LNCAP (cell line): ENCODE measurements at regions not wholly inside any gene's neighbourhood (a gene's known extent, or its start where the extent isn't known, plus 50 kb on each side); places are given as distances from the start of the nearest gene placed in this dataset.

Experiments used
- TF ChIP-seq, protein P1 (sequence below): fragments of 450-650 bp; IDR thresholded peaks from 2 replicates; pipeline ENCODE4 v1.5.1; 2017; ENCODE audit warnings: mild to moderate bottlenecking

DNA sequence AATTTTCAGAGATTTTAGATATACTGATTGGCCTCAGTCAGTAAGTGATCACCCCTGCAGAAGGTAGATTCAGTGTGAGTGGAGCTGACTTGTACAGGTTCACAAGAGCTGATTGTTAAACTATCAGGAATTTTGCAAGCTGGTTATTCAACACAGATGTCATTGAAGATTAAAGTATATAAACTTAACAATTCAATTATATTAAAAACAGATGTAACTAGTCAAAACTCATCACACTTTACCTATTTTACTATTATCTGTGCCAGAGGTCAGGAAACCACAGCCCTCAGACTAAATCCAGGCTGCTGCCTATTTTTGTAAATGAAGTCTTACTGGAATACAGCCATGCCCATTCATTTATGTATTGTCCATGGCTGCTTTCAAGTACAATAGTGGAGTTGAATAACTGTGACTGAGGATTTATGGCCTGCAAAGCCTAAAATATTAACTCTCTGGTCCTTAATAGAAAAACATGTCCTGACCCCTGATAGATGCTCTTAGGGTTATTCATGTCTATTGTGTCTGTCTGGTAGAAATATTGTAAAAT lies 429.3 kb upstream of the PDZRN3 start:
- TF ChIP-seq, protein P1, sequence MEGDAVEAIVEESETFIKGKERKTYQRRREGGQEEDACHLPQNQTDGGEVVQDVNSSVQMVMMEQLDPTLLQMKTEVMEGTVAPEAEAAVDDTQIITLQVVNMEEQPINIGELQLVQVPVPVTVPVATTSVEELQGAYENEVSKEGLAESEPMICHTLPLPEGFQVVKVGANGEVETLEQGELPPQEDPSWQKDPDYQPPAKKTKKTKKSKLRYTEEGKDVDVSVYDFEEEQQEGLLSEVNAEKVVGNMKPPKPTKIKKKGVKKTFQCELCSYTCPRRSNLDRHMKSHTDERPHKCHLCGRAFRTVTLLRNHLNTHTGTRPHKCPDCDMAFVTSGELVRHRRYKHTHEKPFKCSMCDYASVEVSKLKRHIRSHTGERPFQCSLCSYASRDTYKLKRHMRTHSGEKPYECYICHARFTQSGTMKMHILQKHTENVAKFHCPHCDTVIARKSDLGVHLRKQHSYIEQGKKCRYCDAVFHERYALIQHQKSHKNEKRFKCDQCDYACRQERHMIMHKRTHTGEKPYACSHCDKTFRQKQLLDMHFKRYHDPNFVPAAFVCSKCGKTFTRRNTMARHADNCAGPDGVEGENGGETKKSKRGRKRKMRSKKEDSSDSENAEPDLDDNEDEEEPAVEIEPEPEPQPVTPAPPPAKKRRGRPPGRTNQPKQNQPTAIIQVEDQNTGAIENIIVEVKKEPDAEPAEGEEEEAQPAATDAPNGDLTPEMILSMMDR = no peak

GRCh38 chr3:74049444-74049843 lies 424.7 kb upstream of the PDZRN3 start:
- TF ChIP-seq, protein P1 = no peak

GRCh38 chr3:74048699-74049098 lies 424.0 kb upstream of the PDZRN3 start:
- TF ChIP-seq, protein P1 = no peak

- TF ChIP-seq, protein P1 = no peak
These were observed 420.3 kb upstream of the PDZRN3 start for GRCh38 chr3:74045000-74045399.

DNA sequence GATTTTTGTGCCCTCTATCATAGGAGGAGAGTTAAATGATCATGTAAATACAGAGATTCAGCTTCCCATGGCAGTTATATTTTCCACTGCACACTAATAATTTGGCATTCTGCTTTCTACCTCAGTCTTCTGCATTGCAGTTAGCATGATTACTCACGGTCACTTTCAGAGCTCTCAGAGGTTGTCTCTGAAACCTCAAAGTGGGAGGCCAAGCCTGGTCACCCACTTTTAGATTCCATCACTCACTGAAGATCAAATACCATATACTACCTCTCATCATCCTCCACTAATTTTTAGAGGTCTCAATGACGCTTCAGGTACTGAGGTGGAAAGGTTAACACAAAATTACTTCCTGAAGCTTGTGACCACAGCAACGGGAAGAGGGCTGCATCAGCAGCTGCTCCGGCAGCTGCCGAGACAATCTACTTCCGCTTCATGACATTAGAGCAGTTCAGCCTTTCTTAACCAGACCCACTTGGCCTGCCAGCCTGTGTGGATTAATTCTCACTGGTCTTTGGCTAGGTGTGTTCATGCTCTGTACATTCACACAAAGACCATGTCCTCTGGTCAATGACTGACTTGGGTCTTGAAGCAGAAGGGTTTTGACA lies 416.4 kb upstream of the PDZRN3 start:
- TF ChIP-seq, protein P1 = no peak

DNA sequence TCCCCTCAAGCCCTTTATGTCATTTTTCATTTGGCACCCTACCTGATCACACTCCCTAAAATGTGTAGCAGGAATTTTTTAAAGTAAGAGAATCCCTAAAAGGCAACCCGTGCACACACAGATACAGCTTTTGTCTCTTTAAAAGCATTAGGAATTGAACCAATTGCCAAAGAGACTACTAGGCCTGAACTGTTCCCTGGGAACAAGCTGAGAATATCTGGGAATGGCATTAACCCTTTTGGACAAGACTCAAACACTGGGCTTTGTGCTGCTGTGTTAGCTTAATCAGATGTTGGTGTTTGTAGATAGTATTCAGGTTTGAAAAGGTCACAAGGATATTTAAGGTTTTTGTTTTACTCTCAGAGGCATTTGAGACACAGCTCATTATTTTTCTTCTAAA lies 414.4 kb upstream of the PDZRN3 start:
- TF ChIP-seq, protein P1 = no peak

DNA sequence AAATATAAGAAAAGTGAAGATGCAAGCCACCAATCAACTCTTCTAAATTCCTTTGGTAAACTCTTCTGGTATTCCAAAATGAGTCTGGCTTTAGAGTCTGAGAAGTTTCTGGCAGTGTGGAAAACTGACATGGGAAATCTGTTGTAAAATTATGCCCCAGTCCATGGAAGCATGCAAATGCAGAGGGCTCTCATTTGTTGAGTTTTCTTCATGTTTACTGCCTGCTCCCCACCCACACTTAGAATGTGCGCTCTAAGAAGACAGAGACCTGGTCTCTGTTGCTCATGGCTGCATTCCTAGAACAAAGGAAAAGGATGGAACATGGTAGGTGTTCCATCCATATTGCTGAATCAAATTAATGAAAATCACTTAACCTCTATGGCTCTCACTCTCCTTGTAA lies 411.8 kb upstream of the PDZRN3 start:
- TF ChIP-seq, protein P1 = no peak

- TF ChIP-seq, protein P1 = no peak
These were observed 411.4 kb upstream of the PDZRN3 start for GRCh38 chr3:74036102-74036501.
